ENCODE measurements at regions not wholly inside any gene's neighbourhood (a gene's known extent, or its start where the extent isn't known, plus 50 kb on each side); places are given as distances from the start of the nearest gene placed in this dataset.

GRCh38 chr2:62573137-62573731 lies 67.2 kb upstream of the TMEM17 start:
- TF ChIP-seq POLR2A (IDR thresholded peaks at IDR 0.05) (no peak), CTCF (IDR thresholded peaks at IDR 0.05 in 8 of 11, conservative IDR thresholded peaks at IDR 0.05 in 3 of 11) (no peak), POLR2AphosphoS5 (IDR thresholded peaks at IDR 0.05) (no peak)
